ENCODE measurements at regions not wholly inside any gene's neighbourhood (a gene's known extent, or its start where the extent isn't known, plus 50 kb on each side); places are given as distances from the start of the nearest gene placed in this dataset.

DNA sequence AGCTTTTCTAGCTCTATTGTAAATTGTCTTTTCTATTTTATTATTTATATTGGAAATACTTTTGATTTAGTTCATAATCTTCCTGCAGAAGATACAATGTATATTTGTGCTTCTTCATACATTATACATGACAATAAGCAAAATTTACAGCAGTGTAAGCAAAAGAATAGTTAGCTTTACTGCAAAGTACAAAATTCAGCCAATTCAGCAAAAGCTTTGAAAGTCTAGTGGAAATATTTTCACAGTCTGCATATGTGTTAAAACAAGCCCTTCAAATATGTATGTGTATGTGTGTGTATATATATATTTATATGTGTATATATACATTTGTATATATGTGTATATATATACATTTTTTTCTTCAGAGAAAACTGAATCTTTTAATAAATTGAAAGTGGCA lies 879.1 kb downstream of the SLITRK1 start:
- Histone ChIP-seq H3K27me3 (ENCODE audit: control insufficient read depth in 2 of 2, insufficient read depth in 2 of 2, low read length in 2 of 2) (no peaks in the 10 kb centered on the region), H3K9ac (ENCODE audit: insufficient read depth, low read length, poor library complexity, severe bottlenecking) (no peak overlapping the region), H3K79me2 (ENCODE audit: insufficient read depth, low read length) (no peaks in the 10 kb centered on the region), H3K27ac (ENCODE audit: low read depth in 1 of 2, low read length in 2 of 2) (no peak overlapping the region), H3K4me2 (replicated peaks; ENCODE audit: extremely low read depth, low read length, poor library complexity, severe bottlenecking) (no peak overlapping the region), H2AFZ (ENCODE audit: insufficient read depth, low read depth, low read length, poor library complexity, severe bottlenecking) (no peak overlapping the region), H3K9me3 (replicated peaks in 1 of 2; ENCODE audit: control insufficient read depth in 1 of 2, insufficient read depth in 1 of 2, low read length in 2 of 2) (peaks cover 0 to 4% of the 10 kb centered on the region in 2 donors), H3K4me1 (ENCODE audit: control insufficient read depth in 1 of 2, insufficient read depth in 2 of 2, low read length in 2 of 2) (no peaks in the 10 kb centered on the region), H4K20me1 (ENCODE audit: insufficient read depth, low read length) (no peaks in the 10 kb centered on the region), H3K4me3 (replicated peaks in 1 of 3; ENCODE audit: low read depth in 2 of 3, low read length in 3 of 3) (no peak overlapping the region), H3K36me3 (replicated peaks in 1 of 2; ENCODE audit: control insufficient read depth in 1 of 2, insufficient read depth in 2 of 2, low read length in 2 of 2) (no peaks in the 10 kb centered on the region)
- peaks cover 0 to 8% (median 0%) of the 10 kb centered on the region in 7 donors for H3K9me3 Mint-ChIP-seq
- no peak for DNase-seq
- no peaks in the 10 kb centered on the region for H3K36me3 Mint-ChIP-seq
- no peak overlapping the region for H3K27ac Mint-ChIP-seq
- intact Hi-C loops (cut with micrococcal nuclease): no loop called here
- H3K27me3 Mint-ChIP-seq (ENCODE audit: low read depth in 3 of 3): no peaks in the 10 kb centered on the region
- TF ChIP-seq, protein P1, sequence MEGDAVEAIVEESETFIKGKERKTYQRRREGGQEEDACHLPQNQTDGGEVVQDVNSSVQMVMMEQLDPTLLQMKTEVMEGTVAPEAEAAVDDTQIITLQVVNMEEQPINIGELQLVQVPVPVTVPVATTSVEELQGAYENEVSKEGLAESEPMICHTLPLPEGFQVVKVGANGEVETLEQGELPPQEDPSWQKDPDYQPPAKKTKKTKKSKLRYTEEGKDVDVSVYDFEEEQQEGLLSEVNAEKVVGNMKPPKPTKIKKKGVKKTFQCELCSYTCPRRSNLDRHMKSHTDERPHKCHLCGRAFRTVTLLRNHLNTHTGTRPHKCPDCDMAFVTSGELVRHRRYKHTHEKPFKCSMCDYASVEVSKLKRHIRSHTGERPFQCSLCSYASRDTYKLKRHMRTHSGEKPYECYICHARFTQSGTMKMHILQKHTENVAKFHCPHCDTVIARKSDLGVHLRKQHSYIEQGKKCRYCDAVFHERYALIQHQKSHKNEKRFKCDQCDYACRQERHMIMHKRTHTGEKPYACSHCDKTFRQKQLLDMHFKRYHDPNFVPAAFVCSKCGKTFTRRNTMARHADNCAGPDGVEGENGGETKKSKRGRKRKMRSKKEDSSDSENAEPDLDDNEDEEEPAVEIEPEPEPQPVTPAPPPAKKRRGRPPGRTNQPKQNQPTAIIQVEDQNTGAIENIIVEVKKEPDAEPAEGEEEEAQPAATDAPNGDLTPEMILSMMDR (IDR thresholded peaks at IDR 0.05): no peak
- no peak overlapping the region for H3K4me3 Mint-ChIP-seq
- H3K4me1 Mint-ChIP-seq: no peaks in the 10 kb centered on the region

DNA sequence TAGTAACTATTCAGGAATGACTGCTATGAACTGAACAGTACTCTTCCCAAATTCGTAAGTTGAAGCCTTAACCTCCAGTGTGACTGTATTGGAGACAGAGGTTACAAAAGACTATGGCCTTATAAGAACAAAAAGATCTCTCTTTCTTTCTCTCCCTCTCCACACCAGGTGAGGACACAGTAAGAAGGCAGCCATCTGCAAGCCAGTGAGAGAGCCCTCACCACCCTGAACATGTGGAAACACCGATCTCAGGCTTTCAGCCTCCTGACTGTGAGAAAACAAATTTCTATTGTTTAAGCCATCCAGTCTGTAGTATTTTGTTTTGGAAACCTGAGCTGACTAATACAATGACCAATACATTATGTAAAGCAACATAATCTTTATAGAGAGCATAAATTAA lies 888.9 kb downstream of the SLITRK1 start:
- WGBS (ENCODE audit: insufficient coverage): no CpG with 5 or more reads among the region's 2 CpGs
- no peaks in the 10 kb centered on the region for H3K27me3 ChIP-seq (ENCODE audit: control insufficient read depth in 2 of 2, insufficient read depth in 2 of 2, low read length in 2 of 2)
- Mint-ChIP-seq H3K27me3 (ENCODE audit: low read depth in 3 of 3) (no peaks in the 10 kb centered on the region), H3K36me3 (no peaks in the 10 kb centered on the region), H3K9me3 (peaks cover 0 to 9% (median 4%) of the 10 kb centered on the region in 7 donors), H3K27ac (no peak overlapping the region), H3K4me3 (no peak overlapping the region), H3K4me1 (no peaks in the 10 kb centered on the region)
- H3K36me3 ChIP-seq (replicated peaks in 1 of 2; ENCODE audit: control insufficient read depth in 1 of 2, insufficient read depth in 2 of 2, low read length in 2 of 2): no peaks in the 10 kb centered on the region
- intact Hi-C loops (cut with micrococcal nuclease): no loop called here
- no peak overlapping the region for H3K4me3 ChIP-seq (replicated peaks in 1 of 3; ENCODE audit: low read depth in 2 of 3, low read length in 3 of 3)
- no peak for DNase-seq
- H2AFZ ChIP-seq (ENCODE audit: insufficient read depth, low read depth, low read length, poor library complexity, severe bottlenecking): no peak overlapping the region
- H3K9me3 ChIP-seq (replicated peaks in 1 of 2; ENCODE audit: control insufficient read depth in 1 of 2, insufficient read depth in 1 of 2, low read length in 2 of 2): peaks cover 0 to 3% of the 10 kb centered on the region in 2 donors
- no peak overlapping the region for H3K4me2 ChIP-seq (replicated peaks; ENCODE audit: extremely low read depth, low read length, poor library complexity, severe bottlenecking)
- no peak overlapping the region for H3K27ac ChIP-seq (ENCODE audit: low read depth in 1 of 2, low read length in 2 of 2)
- no peak overlapping the region for H3K9ac ChIP-seq (ENCODE audit: insufficient read depth, low read length, poor library complexity, severe bottlenecking)
- TF ChIP-seq, protein P1 (IDR thresholded peaks at IDR 0.05): no peak
- no peaks in the 10 kb centered on the region for H4K20me1 ChIP-seq (ENCODE audit: insufficient read depth, low read length)
- no peaks in the 10 kb centered on the region for H3K79me2 ChIP-seq (ENCODE audit: insufficient read depth, low read length)
- no peaks in the 10 kb centered on the region for H3K4me1 ChIP-seq (ENCODE audit: control insufficient read depth in 1 of 2, insufficient read depth in 2 of 2, low read length in 2 of 2)

All from CD14-positive monocyte (primary cell).